GM20000 (cell line): ENCODE measurements at regions not wholly inside any gene's neighbourhood (a gene's known extent, or its start where the extent isn't known, plus 50 kb on each side); places are given as distances from the start of the nearest gene placed in this dataset.
"Not testable (repeated sequence)": the region's sequence is repeated elsewhere in the genome, so short reads cannot be mapped to it uniquely, and the experiment has no call there.

Source experiments
- DNase-seq: peaks from one replicate; pipeline ENCODE4 v3.0.0; 2012; ENCODE audit warnings: low spot score
- CTCF ChIP-seq: IDR thresholded peaks from 2 replicates; pipeline ENCODE4 v1.5.1; 2012; ENCODE audit warnings: mild to moderate bottlenecking, control low read depth; ENCODE audit errors: extremely low read depth, missing control alignments

- no peak for DNase-seq
- TF ChIP-seq CTCF, result no peak
These were observed 571.0 kb downstream of the CDH8 start for GRCh38 chr16:61465285-61465684.

GRCh38 chr16:61460020-61460419, 576.2 kb downstream of the CDH8 start:
- no peak for DNase-seq
- no peak for TF ChIP-seq CTCF

GRCh38 chr16:61435346-61435745, 600.9 kb downstream of the CDH8 start:
- TF ChIP-seq CTCF, result no peak
- DNase-seq, result no peak

DNA sequence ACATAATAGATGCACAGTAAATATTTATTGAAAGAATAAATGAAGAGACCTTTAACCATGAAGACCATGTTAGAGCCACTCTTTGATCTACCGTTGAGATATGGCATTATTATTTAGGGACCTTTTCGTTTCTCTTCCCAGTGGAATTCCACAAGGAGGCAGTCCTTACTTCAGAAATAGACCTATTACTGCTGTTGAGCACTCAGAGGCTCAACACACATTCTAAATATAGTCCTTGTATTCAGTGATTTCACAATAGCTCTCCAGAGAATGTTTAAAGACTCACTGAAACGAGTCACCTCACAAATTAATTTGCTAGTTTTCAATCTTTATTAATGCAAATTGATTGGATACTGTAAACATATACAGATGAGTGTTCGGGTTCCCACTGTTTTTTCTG, 603.8 kb downstream of the CDH8 start:
- DNase-seq, result no peak
- TF ChIP-seq CTCF, result no peak

- TF ChIP-seq CTCF, result no peak
These were observed 615.1 kb downstream of the CDH8 start for GRCh38 chr16:61421111-61421510.

DNA sequence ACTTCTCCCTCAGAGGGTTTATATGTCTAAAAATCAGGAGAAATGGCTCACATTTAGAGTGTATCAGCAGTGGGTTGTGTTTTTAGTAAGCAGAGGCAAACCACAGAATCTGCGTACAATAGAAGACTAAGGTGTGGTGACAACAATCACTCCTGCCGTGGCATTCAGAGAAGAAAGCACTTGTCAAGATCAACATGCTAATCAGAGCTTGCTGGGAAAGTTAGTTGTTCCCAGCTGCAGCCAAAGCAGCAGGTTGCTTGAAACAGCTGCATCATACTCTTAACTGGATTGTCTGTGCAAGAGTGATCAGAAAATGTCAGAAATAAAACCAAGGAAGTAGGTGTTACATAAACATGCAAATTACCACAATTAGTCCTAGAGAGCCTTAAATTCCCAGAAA, 616.4 kb downstream of the CDH8 start:
- TF ChIP-seq CTCF, result no peak
- no peak for DNase-seq

More at GRCh38 chr16:61421111-61421510, 615.1 kb downstream of the CDH8 start:
- no peak for DNase-seq

GRCh38 chr16:61418802-61419201, 617.4 kb downstream of the CDH8 start:
- not testable (repeated sequence) for DNase-seq

GRCh38 chr16:61415126-61415525, 621.1 kb downstream of the CDH8 start:
- DNase-seq, result no peak
- TF ChIP-seq CTCF, result no peak
